HG03520 (cell line): ENCODE measurements at regions not wholly inside any gene's neighbourhood (a gene's known extent, or its start where the extent isn't known, plus 50 kb on each side); places are given as distances from the start of the nearest gene placed in this dataset.
"Not testable (repeated sequence)": the region's sequence is repeated elsewhere in the genome, so short reads cannot be mapped to it uniquely, and the experiment has no call there.

ENCODE experiments used
- ATAC-seq: cut with Tn5 transposase; IDR thresholded peaks from one replicate; pipeline ENCODE4 v1.9.1; 2021; ENCODE audit warnings: mild to moderate bottlenecking, moderate library complexity; ENCODE audit not compliant: unreplicated experiment

GRCh38 chr6:68071740-68072139, 563.3 kb upstream of the ADGRB3 start:
- ATAC-seq, result no peak

GRCh38 chr6:68069921-68070710, 565.0 kb upstream of the ADGRB3 start:
- no peak for ATAC-seq

GRCh38 chr6:68059899-68060298, 575.2 kb upstream of the ADGRB3 start:
- peak; percentile 51 for ATAC-seq

GRCh38 chr6:68059261-68059660, 575.8 kb upstream of the ADGRB3 start:
- no peak for ATAC-seq

GRCh38 chr6:68056596-68056995, 578.5 kb upstream of the ADGRB3 start:
- not testable (repeated sequence) for ATAC-seq

- no peak for ATAC-seq
Observed at GRCh38 chr6:68054756-68055155, 580.3 kb upstream of the ADGRB3 start.

GRCh38 chr6:68053805-68054373, 581.2 kb upstream of the ADGRB3 start:
- no peak for ATAC-seq

GRCh38 chr6:68052234-68052633, 582.8 kb upstream of the ADGRB3 start:
- ATAC-seq, result no peak

GRCh38 chr6:68049562-68049961, 585.5 kb upstream of the ADGRB3 start:
- no peak for ATAC-seq

GRCh38 chr6:68046756-68047155, 588.3 kb upstream of the ADGRB3 start:
- ATAC-seq, result no peak

- no peak for ATAC-seq
Observed at GRCh38 chr6:68046302-68046701, 588.8 kb upstream of the ADGRB3 start.

- no peak for ATAC-seq
Observed at GRCh38 chr6:68045193-68045592, 589.9 kb upstream of the ADGRB3 start.

- no peak for ATAC-seq
Observed at GRCh38 chr6:68044264-68044663, 590.8 kb upstream of the ADGRB3 start.

- ATAC-seq, result no peak
Observed at GRCh38 chr6:68043122-68043398, 592.0 kb upstream of the ADGRB3 start.

GRCh38 chr6:68042339-68043121, 592.6 kb upstream of the ADGRB3 start:
- no peak for ATAC-seq

GRCh38 chr6:68040780-68041179, 594.3 kb upstream of the ADGRB3 start:
- no peak for ATAC-seq

GRCh38 chr6:68040312-68040778, 594.7 kb upstream of the ADGRB3 start:
- no peak for ATAC-seq

GRCh38 chr6:68039641-68040311, 595.3 kb upstream of the ADGRB3 start:
- ATAC-seq, result no peak

GRCh38 chr6:68038815-68039408, 596.2 kb upstream of the ADGRB3 start:
- ATAC-seq, result no peak

GRCh38 chr6:68032217-68032616, 602.9 kb upstream of the ADGRB3 start:
- ATAC-seq, result no peak

GRCh38 chr6:68031054-68031453, 604.0 kb upstream of the ADGRB3 start:
- ATAC-seq, result no peak
